ENCODE measurements at regions not wholly inside any gene's neighbourhood (a gene's known extent, or its start where the extent isn't known, plus 50 kb on each side); places are given as distances from the start of the nearest gene placed in this dataset.

DNA sequence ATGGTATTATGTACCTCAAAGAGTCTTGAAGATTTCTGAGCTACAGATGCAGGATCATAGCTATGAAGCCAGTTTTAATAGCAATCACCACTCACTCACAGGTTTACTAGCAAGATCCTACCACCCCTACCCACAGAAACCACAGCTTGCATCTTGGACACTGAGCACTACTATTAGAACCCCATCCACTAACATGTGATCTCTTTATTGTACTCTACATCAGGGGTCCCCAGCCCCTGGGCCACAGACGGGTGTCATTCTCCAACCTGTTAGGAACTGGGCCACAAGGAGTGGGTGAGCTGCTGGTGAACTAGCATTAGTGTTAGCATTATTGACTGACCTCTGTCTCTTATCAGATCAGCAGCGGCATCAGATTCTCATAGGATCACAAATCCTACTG is 844.8 kb upstream of the CHORDC1 start:
- FAIRE-seq (no peak), DNase-seq (ENCODE audit: low read depth, low spot score) (no peak)
- Histone ChIP-seq H3K36me3 (ENCODE audit: control insufficient read depth in 2 of 2, extremely low read depth in 1 of 2, insufficient read depth in 2 of 2, low read length in 2 of 2) (no peaks in the 10 kb centered on the region), H3K9ac (replicated peaks; ENCODE audit: extremely low read depth, insufficient read depth, low read length) (no peak overlapping the region), H3K4me3 (replicated peaks in 1 of 3; ENCODE audit: insufficient read depth in 1 of 3, low read depth in 1 of 3, low read length in 3 of 3) (no peak overlapping the region), H3K27me3 (ENCODE audit: control insufficient read depth in 2 of 2, insufficient read depth in 2 of 2, low read length in 2 of 2) (no peaks in the 10 kb centered on the region), H2AFZ (ENCODE audit: low read depth, low read length) (no peak overlapping the region), H3K27ac (ENCODE audit: insufficient read depth, low read depth, low read length) (no peak overlapping the region), H4K20me1 (replicated peaks; ENCODE audit: control insufficient read depth, extremely low read depth, insufficient read depth, low read length) (no peaks in the 10 kb centered on the region), H3K4me1 (ENCODE audit: control insufficient read depth, extremely low read depth, insufficient read depth, low read length) (no peaks in the 10 kb centered on the region), H3K4me2 (ENCODE audit: insufficient read depth, low read length) (no peak overlapping the region), H3K9me1 (replicated peaks; ENCODE audit: control insufficient read depth, extremely low read depth, insufficient read depth, low read length) (no peaks in the 10 kb centered on the region), H3K9me3 (replicated peaks; ENCODE audit: control insufficient read depth, insufficient read depth, low read length) (no peaks in the 10 kb centered on the region), H3K79me2 (ENCODE audit: control insufficient read depth, insufficient read depth, low read length) (no peaks in the 10 kb centered on the region)
- intact Hi-C loops (cut with micrococcal nuclease) (no loop called here), dilution Hi-C loops (cut with MboI; ENCODE audit: extremely low pct_ligation_motif_present, low sequenced_read_pairs) (no loop called here)
- no TSS peak for BruUV-seq (replicated peaks)
- POLR2A ChIA-PET: no interaction called here
- CTCF ChIA-PET: no interaction called here
- TF ChIP-seq MYC (IDR thresholded peaks at IDR 0.05; ENCODE audit: low read depth, low read length) (no peak), FOS (IDR thresholded peaks at IDR 0.05; ENCODE audit: borderline replicate concordance, insufficient read depth, low read length) (no peak), JUN (IDR thresholded peaks at IDR 0.05; ENCODE audit: borderline replicate concordance, insufficient read depth, insufficient read length, low read depth) (no peak), GATA2 (IDR thresholded peaks at IDR 0.05; ENCODE audit: insufficient read depth, insufficient read length, low read depth, low read length) (no peak), POLR2AphosphoS5 (IDR thresholded peaks at IDR 0.05; ENCODE audit: insufficient read depth, low read depth, low read length) (no peak), POLR2A (IDR thresholded peaks at IDR 0.05; ENCODE audit: low read depth, low read length) (no peak), EZH2 (IDR thresholded peaks at IDR 0.05; ENCODE audit: borderline replicate concordance, low read depth, low read length, severe bottlenecking) (no peak)
- TF ChIP-seq, protein P1, sequence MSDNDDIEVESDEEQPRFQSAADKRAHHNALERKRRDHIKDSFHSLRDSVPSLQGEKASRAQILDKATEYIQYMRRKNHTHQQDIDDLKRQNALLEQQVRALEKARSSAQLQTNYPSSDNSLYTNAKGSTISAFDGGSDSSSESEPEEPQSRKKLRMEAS (IDR thresholded peaks at IDR 0.05; ENCODE audit: insufficient read depth, insufficient read length): no peak
- TF ChIP-seq, protein P2, sequence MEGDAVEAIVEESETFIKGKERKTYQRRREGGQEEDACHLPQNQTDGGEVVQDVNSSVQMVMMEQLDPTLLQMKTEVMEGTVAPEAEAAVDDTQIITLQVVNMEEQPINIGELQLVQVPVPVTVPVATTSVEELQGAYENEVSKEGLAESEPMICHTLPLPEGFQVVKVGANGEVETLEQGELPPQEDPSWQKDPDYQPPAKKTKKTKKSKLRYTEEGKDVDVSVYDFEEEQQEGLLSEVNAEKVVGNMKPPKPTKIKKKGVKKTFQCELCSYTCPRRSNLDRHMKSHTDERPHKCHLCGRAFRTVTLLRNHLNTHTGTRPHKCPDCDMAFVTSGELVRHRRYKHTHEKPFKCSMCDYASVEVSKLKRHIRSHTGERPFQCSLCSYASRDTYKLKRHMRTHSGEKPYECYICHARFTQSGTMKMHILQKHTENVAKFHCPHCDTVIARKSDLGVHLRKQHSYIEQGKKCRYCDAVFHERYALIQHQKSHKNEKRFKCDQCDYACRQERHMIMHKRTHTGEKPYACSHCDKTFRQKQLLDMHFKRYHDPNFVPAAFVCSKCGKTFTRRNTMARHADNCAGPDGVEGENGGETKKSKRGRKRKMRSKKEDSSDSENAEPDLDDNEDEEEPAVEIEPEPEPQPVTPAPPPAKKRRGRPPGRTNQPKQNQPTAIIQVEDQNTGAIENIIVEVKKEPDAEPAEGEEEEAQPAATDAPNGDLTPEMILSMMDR (IDR thresholded peaks at IDR 0.05; ENCODE audit: extremely low read depth in 1 of 2, insufficient read depth in 1 of 2, low read depth in 1 of 2, low read length in 2 of 2): no peak

All from endothelial cell of umbilical vein (primary cell).